EH (cell line): ENCODE measurements at regions not wholly inside any gene's neighbourhood (a gene's known extent, or its start where the extent isn't known, plus 50 kb on each side); places are given as distances from the start of the nearest gene placed in this dataset.
A peak's percentile ranks its signal among the peaks of the same experiment; 100 is the strongest.

ENCODE experiments used
- DNase-seq: peaks from one replicate; pipeline ENCODE4 v3.0.0-alpha.2; 2015; ENCODE audit warnings: low read depth

DNA sequence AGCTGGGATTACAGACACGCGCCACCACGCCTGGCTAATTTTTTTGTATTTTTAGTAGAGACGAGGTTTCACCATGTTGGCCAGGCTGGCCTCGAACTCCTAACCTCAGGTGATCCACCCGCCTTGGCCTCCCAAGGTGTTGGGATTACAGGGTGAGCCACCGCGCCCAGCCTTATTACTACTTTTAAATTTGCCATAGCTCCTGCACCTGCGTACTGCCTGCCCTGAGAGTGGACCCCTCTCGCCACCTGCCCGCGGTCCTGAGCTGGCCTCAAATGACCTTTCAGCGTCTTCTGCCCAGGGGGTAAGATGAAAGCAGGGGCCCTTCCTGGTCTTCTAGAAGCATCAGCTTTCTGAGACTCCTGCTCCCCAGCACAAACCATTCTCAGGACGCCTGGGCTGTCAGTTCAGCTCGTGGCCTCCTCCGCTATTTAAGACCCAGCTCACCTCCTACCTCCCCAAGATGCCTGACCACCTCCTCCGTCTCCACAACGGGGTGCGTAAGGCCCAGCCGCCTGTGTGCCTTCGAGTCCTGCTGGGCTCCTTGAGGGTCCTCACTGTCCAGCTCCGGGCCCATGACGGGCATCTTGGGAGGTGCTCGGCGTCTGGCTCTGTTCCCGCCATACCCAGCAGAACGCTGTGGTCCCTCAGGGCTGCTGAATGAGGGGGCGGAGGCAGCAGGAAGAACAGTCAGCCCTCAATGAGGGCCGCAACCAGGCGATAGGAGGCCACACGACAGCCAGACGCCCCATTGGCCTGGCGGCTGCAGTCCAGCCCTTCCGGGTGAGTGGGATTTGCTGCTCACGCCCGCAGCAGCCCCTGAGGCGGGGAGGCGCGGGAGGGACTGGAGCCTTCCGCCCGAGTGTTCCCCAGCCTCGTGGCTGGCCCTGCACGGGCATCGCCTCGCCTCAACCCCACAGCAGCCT is 266.6 kb downstream of the TFCP2L1 start:
- no peak for DNase-seq

DNA sequence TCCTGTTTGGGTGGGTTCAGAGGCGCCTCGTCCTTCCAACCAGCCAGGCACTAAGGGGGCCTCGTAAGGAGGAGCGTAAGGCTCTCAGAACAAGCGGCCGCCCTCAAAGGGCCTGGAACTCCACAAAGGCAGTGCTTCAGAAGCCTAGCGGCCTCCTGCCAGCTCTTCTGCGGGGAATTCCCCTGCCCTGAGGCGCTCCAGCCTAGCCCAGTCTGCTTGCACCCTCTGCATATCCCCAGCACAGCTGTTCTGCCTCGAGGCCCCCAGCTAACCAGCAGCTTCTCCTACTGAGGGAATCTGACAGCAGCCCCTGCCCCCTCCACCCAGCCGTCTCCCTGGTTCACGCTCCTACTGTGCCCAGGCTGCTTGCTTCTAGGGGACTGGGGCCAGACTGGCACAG is 265.9 kb downstream of the TFCP2L1 start:
- DNase-seq, result no peak

DNA sequence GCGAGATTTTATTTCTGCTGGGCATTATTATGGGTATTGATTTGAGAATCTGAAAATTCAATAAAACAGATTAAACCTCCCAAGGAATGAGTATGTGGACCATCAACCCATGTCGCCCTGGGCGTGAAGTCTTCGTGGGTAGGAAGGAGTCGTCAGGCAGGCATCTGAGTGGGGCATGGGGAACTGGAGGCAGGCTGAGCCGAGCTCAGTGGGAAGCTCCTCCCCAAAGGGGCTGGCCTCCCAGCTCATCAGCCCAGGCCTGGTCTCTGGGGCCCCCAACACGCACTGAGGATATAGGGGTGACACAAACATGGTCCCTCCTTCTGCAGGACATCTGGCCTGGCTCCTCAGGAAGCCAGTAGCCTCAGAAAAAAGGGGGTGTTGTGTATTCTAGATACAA is 265.2 kb downstream of the TFCP2L1 start:
- no peak for DNase-seq

DNA sequence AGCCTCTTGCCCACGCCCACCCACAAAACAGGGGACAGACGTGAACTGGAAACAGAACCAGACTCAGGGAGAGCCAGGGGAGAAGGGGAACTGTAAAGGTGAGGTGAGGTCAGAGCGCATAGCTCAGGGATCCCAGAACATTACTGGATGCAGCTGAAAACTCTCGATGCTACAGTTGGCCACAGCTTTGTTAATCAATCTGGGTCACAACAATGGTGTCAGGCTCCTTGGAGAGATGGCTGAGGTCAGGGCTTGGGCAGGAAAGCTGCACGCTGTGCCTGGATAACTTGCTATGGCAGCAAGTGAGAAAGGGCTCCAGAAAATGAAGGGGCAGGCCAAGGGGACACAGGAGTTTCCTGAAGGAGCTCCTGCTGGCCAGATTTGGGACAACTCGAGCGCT is 263.3 kb downstream of the TFCP2L1 start:
- DNase-seq, result no peak

DNA sequence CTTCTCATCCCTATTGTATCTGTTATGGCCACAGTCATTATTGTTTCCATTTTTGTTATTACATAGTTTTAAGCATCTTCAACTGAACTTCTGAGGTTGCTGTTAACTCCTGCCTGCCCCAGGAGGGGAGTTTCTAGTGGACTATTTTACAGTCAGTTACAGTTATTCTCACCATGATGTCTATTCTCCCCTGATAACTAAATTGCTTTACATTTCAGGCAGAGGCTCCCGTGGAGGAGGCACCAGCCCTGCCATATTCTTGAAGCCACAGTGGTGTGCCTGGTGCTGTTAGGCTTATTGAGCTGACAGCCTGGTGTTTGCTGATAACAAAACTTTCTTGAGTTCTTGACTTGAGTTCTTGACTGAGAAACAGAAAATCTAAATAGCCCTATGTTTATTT is 256.4 kb downstream of the TFCP2L1 start:
- no peak for DNase-seq

DNA sequence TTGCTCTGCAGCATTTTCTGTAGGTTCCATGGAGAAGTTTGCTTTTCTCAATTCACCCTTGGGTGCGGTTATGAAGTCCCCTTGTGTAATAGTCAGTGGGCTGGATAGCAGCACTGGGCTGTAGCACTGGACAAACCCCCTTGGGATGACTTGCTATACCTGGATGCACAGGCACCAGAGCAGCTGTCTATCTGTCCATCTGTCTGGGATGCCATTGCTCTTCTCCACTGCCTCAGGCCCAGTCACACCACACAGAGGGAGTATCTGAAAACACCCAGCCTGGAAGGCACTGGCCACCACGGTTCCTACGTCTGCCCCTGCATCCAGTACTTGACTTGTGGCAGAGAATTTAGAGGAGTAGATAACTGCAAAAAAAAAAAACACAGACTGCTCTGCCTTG is 254.5 kb downstream of the TFCP2L1 start:
- no peak for DNase-seq

DNA sequence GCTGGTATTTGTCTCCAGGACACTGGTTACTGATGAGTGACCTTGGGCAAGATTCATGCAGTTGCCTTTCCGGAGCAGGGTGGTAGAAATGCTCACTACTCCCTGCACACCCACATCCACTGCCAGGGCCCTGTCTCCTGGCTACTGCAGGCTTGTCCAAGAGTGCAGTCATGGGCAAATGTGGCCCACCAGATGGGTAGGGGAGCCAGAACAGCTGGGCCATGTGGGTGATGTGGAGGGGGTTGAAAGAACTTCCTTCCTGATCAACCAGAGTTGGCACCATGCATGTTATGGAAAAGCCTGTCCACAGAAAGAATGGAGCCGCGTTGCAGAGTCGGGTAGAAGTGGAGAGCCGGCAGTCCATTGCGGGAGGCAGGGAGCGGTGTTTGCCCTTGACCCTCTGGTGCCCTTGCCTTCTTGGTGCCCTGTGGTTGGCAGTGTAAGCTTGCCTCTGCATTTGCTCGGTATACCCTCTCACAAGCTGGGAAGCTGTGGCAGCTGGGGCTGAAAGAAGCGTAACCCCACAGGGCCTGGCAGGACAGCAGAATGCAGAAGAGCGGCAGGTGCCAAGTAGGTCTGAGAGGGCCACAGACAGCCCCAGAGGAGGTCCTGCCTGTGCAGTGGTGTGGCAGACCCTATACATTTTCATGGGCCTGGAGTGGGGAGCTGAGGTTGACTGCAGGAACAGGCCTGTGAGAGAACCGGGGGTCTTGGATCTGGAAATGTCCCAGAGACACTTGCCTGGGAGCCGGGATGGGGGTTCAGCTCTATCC is 253.2 kb downstream of the TFCP2L1 start:
- no peak for DNase-seq

DNA sequence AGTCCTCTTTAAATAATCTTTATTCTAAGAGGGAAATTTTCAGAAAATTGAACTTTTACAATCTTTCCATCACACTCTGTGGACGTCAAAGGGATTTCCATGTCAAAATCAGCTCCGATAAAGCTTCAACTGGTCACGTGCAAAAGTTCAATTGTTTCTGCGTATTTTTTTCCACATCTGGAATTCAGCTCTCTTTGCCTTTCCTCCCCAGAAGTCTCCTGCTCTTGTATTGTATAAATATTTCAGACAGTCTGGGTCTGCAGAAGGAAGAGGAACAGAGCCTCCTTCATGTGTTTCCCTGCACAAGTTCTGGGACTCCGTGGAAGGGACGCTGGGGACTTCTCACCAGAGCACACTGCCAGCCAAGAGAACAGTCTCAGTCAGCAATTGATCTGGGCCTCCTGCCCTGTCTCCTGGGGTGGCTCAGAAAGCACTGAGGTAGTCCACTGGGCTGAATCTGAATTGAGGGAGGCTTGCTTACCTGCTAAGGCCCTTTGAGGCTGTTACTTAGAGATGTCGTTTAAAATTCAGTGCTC is 251.5 kb downstream of the TFCP2L1 start:
- no peak for DNase-seq

DNA sequence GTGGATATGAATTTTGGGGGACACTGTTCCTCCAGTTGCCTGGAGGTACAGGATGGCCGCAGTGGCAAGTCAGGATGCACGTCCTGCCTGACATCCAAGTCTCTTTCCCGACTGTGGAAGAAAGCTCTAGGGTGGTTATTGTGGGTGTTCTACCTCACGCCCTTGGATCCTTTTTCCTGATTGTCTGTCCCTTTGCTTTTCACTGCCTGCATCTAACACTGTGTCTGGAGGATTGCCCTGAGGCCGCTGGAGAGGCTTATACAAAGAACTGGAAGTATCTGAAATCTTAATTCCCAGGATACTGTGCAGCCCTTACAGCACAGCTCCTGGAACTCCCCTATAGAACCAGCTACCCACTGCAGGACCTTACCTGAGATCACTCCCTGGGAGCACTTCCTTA is 250.5 kb downstream of the TFCP2L1 start:
- DNase-seq, result no peak

DNA sequence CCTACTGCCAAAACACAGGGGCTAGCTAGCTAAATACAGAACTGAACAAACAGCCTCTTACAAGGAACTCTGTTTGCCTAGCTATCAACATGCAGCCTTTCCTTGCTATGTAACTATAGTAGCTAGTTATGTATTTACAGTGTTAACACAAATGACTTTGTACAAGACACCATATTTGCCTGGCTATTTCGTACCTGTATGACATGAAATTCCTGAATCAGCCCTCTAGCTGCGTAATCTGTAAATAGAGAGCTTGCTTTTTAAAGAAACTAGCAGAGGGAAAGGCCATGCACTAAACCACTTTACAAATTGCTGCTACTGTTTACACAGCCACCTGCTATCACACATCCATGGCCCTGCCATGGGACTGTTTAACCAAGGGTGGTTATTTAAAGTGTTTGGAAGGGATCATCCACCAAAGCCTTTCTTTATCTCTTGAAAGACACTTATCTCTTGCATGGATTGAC is 248.7 kb downstream of the TFCP2L1 start:
- DNase-seq, result no peak

DNA sequence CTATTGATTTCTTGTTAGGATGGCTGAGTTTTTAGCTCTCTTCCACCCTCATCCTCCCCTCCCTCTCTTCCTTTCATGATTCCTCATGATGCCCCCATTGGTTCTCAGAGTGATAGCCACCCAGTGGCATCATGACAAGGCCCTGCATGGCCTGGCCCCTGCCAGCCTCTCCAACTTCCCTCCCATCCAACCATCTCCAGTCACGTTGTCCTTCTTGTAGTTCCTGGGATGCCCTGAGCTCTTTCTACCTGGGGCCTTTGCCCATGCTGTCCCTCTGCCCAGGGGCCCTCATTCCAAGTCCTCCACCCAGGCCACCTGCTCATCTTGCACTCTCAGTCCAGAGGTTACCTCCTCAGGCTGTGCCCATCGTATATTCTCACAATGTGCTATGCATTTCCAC is 247.5 kb downstream of the TFCP2L1 start:
- DNase-seq, result no peak

DNA sequence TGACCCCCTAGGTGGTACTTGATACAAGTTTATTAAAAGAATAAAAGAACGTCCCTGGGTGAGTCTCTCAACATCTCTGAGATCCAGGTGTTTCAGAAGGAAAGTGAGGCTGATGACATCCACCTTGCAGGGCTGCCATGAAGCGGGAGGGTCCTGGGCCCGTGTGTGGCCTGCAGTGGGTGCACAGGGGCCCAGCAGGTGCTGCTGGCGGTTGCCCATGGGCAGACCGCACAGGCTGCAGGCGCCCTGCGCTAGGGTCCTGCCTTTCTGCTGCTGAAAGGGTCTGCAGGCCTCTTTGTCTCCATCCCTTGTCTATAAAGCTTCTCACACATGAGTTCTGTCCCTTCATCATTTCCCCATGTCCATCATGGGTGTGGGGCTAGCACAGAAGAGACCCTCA is 247.0 kb downstream of the TFCP2L1 start:
- no peak for DNase-seq

DNA sequence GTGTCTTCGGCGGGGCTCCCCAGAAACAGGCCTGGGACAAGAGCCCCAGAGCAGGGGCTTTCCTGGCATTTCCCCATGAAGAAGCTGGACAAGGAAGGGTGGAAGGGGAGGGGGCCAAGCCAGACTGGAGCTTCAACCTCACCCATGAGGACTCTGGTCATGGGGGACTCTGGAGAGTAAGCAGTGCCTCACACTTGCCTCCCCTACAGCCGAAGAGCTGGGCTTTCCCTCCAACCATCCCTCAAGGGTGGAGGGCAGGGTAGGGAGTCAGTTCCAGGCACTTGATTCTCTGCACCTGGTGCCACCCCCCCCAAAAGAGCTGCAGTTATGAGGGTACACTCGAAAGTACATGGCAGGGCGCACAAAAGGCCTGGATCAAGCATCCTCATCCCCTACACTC is 246.6 kb downstream of the TFCP2L1 start:
- DNase-seq, result no peak

DNA sequence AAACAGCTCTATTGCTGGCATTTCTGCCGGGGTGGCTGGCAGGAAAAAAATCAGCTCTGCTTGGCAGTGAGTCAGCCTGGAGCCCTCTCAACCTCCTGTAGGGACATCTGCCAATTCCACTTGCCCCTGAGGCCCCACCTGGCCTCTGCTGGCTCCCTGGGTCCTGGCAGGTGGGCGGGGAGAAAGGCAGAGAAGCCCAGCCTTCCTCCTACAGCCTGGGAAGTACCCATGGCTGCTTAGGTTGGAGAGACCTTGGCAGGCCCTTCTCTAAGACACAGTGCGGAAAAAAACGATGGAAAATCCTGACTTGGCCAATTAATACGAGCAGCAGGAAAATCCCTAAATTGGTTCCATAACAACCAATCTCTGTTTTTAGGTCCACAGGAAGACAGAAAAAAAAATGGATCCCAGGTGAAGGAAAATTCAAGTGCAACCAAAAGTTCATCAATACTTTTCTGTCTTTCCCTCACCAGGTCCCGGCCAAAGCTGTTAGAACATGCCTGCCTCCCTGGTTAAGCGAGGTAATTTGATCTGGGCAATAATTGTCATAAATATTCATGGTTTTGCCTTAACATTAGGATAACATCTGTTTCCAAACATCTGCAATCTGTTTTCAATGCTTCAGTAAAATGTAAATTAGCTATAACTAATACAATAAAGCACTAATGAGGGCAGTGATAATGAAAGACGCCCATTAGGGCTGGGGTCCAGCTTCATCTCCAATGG is 245.9 kb downstream of the TFCP2L1 start:
- DNase-seq, result no peak

DNA sequence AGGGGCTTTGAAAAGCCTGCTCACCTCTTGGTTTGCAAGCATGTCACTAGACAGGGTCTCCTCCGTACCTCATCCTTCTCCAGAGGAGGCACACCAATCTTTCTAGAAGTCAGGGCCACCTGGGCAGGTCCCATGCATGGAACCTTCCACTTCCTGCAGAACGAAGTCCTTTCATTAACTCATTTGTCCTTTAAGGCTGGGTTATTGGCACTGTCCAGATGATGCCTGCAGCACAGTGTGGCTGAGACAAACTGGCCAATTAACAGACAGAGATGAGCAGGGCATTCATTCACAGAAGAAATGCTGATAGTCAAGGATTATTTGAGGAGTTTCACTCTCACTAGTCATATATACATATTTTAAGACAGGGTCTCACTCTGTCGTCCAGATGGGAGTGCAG is 245.3 kb downstream of the TFCP2L1 start:
- DNase-seq, result no peak

DNA sequence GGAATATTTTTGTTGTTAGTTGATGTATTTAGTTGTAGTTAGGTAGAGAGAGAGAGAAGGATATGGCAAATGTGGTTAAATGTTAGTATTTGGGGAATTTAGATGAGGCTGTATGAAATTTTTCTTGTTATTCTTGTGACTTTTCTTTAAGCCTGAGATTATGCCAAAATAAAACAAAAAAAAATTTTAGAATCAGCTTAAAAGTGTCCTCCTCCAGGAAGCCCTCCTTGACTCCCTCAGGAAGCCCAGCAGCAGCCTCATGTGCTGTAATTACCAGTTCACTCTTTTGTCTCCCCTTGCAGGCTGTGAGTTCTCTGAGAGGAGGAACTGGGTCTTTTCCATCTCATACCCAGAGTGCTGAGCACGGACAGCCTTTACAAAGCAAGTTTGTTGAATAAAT is 243.5 kb downstream of the TFCP2L1 start:
- DNase-seq, result no peak

DNA sequence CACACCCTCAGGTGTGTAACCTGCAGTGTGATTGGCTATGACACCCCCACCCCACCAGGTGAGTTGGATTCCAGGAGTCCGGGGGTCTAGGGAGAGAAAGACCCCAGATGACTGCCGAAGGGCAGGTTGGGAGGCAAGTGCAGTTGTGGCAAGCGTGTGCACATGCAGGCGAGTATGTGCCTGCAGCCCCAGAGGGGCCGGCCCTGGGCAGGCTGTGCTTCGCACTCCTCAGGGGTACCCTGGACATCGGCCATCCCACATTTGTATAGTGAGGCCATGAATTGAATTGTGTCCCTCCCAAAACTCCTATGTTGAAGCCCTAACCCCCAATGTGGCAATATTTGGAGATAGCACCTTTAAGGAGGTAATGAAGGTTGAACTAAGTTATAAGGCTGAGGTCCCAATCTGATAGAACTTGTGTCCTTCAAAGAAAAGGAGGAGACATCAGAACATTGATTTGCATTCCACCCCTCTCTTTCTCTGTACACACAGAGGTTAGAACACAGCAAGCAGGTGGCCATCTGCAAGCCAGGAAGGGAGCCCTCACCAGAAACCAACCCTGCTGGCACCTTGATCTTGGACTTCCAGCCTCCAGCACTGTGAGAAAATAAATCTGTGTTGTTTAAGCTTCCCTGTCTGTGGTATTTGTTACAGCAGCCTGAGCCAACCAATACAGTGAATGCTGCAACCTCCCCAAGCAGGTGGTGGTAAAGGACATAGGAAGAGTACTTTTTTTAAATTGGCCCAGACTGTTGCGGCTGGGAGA is 241.8 kb downstream of the TFCP2L1 start:
- DNase-seq, result no peak

DNA sequence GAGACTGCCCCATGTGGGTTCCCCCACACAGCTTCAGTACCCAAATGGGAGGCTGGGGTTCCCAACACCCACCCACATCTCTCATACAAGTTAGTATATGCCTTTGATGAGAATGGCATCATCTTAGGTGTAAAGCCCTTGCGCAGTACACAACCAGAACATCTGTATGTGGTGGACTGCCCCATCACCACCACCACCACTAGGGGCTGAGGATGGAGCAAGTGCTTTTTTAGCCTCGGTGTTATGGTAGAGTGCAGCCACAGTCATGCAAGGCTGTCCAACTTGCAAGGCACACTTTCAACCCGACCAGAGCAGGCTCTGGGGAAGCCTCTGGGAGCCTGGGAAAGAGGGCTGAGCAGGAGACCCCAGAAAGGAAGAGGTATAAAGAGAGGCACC is 241.2 kb downstream of the TFCP2L1 start:
- no peak for DNase-seq

DNA sequence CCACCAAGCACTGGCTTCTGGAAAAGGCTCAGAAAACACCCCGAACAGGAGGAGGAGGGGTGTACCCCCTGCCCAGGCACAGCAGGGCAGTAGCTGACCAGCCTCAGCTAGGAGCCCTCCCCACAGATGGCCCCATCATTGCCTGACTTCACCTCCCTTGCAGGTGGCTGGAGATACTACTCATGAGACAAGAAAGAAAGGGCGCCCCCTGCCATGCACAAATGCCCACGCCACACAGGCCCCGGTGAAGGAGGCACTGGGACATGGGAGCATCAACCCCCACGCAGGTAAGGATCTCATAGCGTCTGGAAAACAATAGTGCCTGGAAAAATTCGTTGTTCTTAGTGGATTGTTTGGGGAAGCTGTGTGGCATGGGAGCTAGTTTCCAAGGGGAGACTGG is 240.6 kb downstream of the TFCP2L1 start:
- no peak for DNase-seq

DNA sequence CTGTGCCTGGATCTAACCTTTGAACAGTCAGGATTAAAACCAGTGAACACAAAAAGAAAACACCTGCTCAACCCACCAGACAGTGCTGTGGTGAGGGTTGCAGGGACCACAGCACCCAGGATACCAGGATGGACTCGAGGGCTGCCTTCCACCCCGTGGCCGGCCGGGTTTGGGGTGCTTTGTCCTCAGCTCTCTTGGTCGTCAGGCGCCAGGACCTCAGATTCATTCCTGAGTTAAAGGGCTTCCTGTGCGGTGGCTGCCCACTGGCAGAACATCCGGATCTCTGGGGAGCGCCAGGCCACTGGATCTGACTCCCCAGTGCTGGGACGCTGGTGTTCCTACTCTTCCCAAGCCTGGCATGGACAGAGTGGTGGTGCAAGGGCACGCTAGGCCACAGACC is 239.8 kb downstream of the TFCP2L1 start:
- no peak for DNase-seq

DNA sequence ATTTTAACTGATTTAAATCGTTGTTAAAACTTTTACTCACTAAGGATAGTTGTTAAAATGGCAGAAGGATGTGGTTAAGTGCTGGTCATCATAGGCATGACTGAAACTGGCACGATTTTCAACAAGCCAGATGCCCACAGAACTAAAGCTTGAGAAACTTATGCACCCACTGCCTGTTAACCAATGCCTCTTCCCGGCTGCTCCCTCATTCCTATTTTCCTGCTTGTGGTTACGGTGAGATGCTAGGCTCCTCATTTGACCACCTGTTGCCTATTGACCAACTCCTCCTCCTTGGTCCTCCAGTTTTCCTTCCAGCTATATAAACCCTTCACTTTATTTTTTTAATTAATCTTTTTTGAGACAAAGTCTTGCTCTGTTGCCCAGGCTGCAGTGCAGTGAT is 238.7 kb downstream of the TFCP2L1 start:
- DNase-seq, result peak; percentile 41

DNA sequence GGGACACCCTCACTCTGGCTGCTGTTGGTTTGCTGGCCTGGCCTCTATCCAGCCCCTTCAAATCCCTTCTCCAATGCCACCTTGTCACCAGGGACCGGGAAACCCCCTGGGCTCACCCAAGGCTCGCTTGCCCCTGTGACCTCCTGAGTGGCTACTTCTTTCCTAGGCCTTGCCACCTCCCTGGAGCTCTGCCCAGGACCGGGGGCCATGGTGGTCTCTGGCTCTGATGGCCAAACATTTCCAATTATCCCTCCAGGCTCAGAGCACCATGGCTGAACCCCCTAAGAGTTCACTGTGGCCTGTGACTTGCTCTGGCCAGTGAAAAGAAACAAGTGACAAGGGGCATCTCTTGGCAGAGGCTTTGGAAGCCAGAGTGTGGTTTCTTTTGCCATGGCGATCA is 237.6 kb downstream of the TFCP2L1 start:
- DNase-seq, result no peak
